ENCODE measurements at regions not wholly inside any gene's neighbourhood (a gene's known extent, or its start where the extent isn't known, plus 50 kb on each side); places are given as distances from the start of the nearest gene placed in this dataset.
A peak's percentile ranks its signal among the peaks of the same experiment; 100 is the strongest.

GRCh38 chr4:81631958-81632441, 160.3 kb upstream of the RASGEF1B start:
- FAIRE-seq (peak; percentile 32), DNase-seq (ENCODE audit: low read depth in 1 of 2, low spot score in 2 of 2) (no peak)
- Histone ChIP-seq H3K9ac (replicated peaks in 1 of 4; ENCODE audit: extremely low read depth in 1 of 4, low read depth in 3 of 4, low read length in 3 of 4) (no peak overlapping the region), H3K4ac (replicated peaks; ENCODE audit: insufficient read length, low read depth, low read length) (no peak overlapping the region), H3K4me1 (replicated peaks in 1 of 4; ENCODE audit: control insufficient read depth in 3 of 4, insufficient read depth in 4 of 4, low read length in 3 of 4) (peaks cover 0 to 13% (median 4%) of the 10 kb centered on the region in 4 experiments; a peak in 3 of 7 replicates), H3K79me1 (ENCODE audit: low read depth, low read length) (no peaks in the 10 kb centered on the region), H3K23ac (ENCODE audit: insufficient read length) (no peak overlapping the region), H2AFZ (ENCODE audit: low read length) (no peak overlapping the region), H2BK20ac (ENCODE audit: low read length) (no peak overlapping the region), H2AK5ac (ENCODE audit: low read depth, low read length) (no peak overlapping the region), H3K27me3 (replicated peaks in 1 of 4; ENCODE audit: control insufficient read depth in 3 of 4, extremely low read depth in 1 of 4, insufficient read depth in 3 of 4, low read length in 3 of 4) (no peaks in the 10 kb centered on the region), H4K20me1 (replicated peaks in 1 of 2; ENCODE audit: control insufficient read depth in 1 of 2, insufficient read depth in 2 of 2, low read length in 2 of 2) (no peaks in the 10 kb centered on the region), H3K36me3 (ENCODE audit: control insufficient read depth in 2 of 4, insufficient read depth in 4 of 4, low read length in 3 of 4) (no peaks in the 10 kb centered on the region), H3K56ac (replicated peaks; ENCODE audit: insufficient read length, low read depth, low read length) (no peak overlapping the region), H4K8ac (ENCODE audit: extremely low read depth, insufficient read depth, low read length) (no peak overlapping the region), H3K23me2 (ENCODE audit: low read depth, low read length) (no peaks in the 10 kb centered on the region), H2BK120ac (replicated peaks; ENCODE audit: low read depth, low read length) (no peak overlapping the region), H3K4me2 (ENCODE audit: insufficient read depth in 1 of 2, low read depth in 2 of 2, low read length in 2 of 2) (no peak overlapping the region), H3K79me2 (ENCODE audit: control insufficient read depth in 1 of 2, insufficient read depth in 2 of 2, low read length in 2 of 2) (no peaks in the 10 kb centered on the region), H2BK15ac (ENCODE audit: low read length) (no peak overlapping the region), H3K14ac (ENCODE audit: insufficient read length) (no peak overlapping the region), H3K4me3 (ENCODE audit: extremely low read depth in 1 of 4, insufficient read depth in 2 of 4, low read depth in 3 of 4, low read length in 4 of 4) (no peak overlapping the region), H4K91ac (replicated peaks; ENCODE audit: insufficient read length, low read length) (no peak overlapping the region), H3K18ac (ENCODE audit: extremely low read depth, low read length) (no peak overlapping the region), H2BK5ac (ENCODE audit: low read depth, low read length) (no peak overlapping the region), H3K9me3 (ENCODE audit: insufficient read depth in 2 of 2, low read depth in 1 of 2, low read length in 1 of 2) (no peaks in the 10 kb centered on the region), H4K5ac (ENCODE audit: insufficient read length, low read depth, low read length) (no peak overlapping the region), H3K27ac (ENCODE audit: low read depth, low read length) (no peak overlapping the region), H2BK12ac (ENCODE audit: low read depth, low read length) (no peak overlapping the region)
- TF ChIP-seq SIN3A (conservative IDR thresholded peaks at IDR 0.05 in 1 of 2, IDR thresholded peaks at IDR 0.05 in 1 of 2; ENCODE audit: low read depth in 1 of 2, low read length in 2 of 2) (no peak), CHD1 (IDR thresholded peaks at IDR 0.05; ENCODE audit: low read depth, low read length) (no peak), BRCA1 (IDR thresholded peaks at IDR 0.05; ENCODE audit: low read depth, low read length) (no peak)
- POLR2A ChIA-PET (ENCODE audit: partially characterized antibody), result no interaction called here
- 92% methylated on average over 4 of the region's 4 CpGs; no CpG with 5 or more reads in 1 of the 2 experiments for WGBS, 2 experiments (ENCODE audit: extremely low coverage in 1 of 2, insufficient coverage in 1 of 2, insufficient read length in 1 of 2, insufficient replicate concordance in 2 of 2, low coverage in 1 of 2, low lambda C conversion rate in 2 of 2, missing lambda C conversion rate in 1 of 2)
- CTCF ChIA-PET (ENCODE audit: partially characterized antibody), result interaction anchor here (1.3 kb wide), 1 partner anchor 56 kb away, joined by 4 read pairs; no protein-coding TSS in a partner anchor

Data from H1 (cell line).